Forelimb muscle (tissue), 1 donor: ENCODE measurements at regions not wholly inside any gene's neighbourhood (a gene's known extent, or its start where the extent isn't known, plus 50 kb on each side); places are given as distances from the start of the nearest gene placed in this dataset.

Experiments used
- DNase-seq: peaks from one replicate; pipeline ENCODE4 v3.0.0-alpha.2; 2013; ENCODE audit warnings: low read depth

DNA sequence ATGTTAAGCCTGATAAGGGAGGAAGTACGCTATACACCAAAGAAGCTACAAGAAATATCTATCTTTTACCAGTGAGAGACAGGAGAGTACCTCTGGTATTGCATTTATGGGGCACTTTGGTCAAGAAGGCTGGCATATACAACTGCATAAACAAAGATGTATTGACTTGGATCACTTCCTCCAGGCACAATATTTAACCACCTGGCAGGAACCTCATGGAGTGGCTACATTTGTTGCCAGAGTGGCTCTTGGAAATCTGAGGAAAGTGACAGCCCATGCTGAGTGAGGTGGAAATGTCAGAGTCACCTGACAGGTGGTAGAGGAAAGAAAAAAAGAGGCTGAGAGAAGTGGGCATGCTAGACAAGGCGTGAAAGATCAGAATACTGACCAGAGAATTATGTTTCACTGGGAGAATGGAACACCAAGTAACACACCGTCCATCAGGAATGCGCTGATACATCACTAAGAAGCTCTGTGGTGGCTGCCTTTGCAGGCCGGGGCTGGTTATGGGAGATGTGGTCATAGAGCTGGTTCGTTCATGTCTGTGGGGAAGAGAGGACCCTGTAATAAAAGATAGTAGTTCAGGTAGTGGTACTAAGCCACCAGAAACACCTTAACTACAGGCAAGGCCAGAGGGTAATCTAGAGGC, 61.4 kb upstream of the UFL1 start:
- DNase-seq: no peak

DNA sequence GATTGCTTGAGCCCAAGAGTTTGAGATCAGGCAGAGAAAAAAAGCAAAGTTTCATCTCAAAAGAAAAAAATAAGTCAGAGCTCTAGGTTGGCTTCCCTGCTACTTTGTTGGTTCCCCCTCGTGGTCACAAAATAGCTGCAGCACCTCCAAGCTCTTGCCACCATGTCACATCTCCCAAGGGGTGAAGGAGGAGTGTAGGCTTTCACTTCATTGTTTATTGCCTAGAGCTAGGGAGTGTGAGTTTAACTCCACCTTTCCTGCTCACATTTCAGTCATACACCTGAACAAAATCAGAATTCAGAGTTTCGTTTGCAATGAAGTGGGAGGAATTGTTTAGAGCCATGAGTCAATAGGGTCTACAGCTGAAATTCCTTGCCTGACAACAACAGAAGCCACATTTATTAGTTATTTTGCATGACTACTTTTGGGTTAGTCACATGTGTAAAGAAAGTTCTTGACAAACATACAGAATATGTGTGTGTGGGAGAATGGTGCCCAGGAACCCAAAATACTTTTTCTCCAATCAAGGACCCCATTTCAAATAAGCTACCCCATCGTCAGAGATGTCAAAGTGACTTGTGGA, 56.2 kb upstream of the UFL1 start:
- no peak for DNase-seq

- no peak for DNase-seq
These were observed 55.3 kb upstream of the UFL1 start for GRCh38 chr6:96466147-96466863.

- DNase-seq: no peak
These were observed 53.8 kb upstream of the UFL1 start for GRCh38 chr6:96467814-96468213.

DNA sequence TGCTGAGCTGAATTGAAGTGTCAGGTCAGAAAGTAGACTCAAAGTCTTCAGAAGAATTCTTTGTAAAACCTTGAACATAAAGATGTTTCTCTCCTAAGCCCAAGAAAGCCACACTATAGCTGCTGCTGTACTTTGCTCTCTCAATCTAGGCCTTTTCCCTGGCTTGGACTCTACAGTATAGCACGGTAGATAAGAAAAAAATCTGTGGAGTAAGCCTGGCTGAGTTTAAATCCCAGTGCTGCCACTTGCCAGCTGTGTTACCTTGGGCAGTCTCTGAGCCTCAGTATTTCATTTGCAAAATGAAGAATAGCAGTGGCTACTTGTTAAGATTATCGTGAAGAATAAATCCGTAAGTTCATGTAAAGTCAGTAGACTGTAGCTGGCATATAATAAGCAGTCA, 53.3 kb upstream of the UFL1 start:
- DNase-seq: no peak

GRCh38 chr6:96468681-96469224, 52.9 kb upstream of the UFL1 start:
- DNase-seq: no peak

DNA sequence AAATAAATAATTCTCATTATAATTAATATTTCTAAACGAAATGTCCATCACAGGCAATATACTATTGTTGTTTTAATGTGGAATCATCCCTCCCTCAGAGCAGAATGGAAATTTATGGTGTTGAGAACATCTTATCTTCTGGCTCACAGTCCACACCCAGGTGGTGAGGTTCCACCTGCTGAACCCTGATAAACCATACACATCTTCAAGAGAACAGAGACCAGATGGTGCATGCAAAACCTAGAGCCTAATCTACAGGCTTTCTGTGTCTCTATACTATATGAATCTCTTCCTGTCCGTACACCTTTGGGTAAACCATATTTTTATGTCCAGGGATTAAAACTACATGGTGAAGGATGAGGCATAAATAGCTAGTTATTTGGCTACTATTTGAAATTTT, 52.3 kb upstream of the UFL1 start:
- no peak for DNase-seq

GRCh38 chr6:96470296-96470695, 51.3 kb upstream of the UFL1 start:
- DNase-seq: no peak
